ENCODE measurements at regions not wholly inside any gene's neighbourhood (a gene's known extent, or its start where the extent isn't known, plus 50 kb on each side); places are given as distances from the start of the nearest gene placed in this dataset.

DNA sequence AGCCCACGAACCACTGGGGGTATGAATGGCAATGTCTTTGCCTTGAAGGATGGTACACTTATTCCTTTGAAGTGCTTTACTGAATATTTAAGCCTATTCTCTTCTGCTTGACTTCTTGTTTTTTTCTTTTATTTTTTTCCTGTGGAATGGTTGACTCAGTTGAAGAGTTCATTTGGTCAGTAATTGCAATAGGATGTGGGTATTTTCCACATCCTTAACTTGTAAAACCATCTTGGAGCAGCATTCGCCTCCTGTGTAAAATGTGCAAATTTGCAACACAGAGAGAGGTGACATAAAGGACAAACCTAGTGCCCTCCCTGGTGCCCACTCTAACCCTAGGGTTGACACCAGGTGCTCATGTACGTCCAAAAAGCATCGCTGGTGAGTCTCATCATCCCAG is 347.0 kb downstream of the GATA3 start:
- no peak for TF ChIP-seq FOXM1 (IDR thresholded peaks at IDR 0.05; ENCODE audit: borderline replicate concordance, low read depth)
- no peak for TF ChIP-seq EGR1 (IDR thresholded peaks at IDR 0.05)
- no peak for TF ChIP-seq RAD21 (IDR thresholded peaks at IDR 0.05; ENCODE audit: low read depth)
- TF ChIP-seq, protein P1, sequence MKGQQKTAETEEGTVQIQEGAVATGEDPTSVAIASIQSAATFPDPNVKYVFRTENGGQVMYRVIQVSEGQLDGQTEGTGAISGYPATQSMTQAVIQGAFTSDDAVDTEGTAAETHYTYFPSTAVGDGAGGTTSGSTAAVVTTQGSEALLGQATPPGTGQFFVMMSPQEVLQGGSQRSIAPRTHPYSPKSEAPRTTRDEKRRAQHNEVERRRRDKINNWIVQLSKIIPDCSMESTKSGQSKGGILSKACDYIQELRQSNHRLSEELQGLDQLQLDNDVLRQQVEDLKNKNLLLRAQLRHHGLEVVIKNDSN (IDR thresholded peaks at IDR 0.05) = no peak
- TF ChIP-seq TAF1 (IDR thresholded peaks at IDR 0.05; ENCODE audit: low read depth) = no peak
- TF ChIP-seq, protein P2, sequence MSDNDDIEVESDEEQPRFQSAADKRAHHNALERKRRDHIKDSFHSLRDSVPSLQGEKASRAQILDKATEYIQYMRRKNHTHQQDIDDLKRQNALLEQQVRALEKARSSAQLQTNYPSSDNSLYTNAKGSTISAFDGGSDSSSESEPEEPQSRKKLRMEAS (IDR thresholded peaks at IDR 0.05) = no peak
- no peak for TF ChIP-seq TCF12 (IDR thresholded peaks at IDR 0.05; ENCODE audit: low read depth)
- TF ChIP-seq, protein P3, sequence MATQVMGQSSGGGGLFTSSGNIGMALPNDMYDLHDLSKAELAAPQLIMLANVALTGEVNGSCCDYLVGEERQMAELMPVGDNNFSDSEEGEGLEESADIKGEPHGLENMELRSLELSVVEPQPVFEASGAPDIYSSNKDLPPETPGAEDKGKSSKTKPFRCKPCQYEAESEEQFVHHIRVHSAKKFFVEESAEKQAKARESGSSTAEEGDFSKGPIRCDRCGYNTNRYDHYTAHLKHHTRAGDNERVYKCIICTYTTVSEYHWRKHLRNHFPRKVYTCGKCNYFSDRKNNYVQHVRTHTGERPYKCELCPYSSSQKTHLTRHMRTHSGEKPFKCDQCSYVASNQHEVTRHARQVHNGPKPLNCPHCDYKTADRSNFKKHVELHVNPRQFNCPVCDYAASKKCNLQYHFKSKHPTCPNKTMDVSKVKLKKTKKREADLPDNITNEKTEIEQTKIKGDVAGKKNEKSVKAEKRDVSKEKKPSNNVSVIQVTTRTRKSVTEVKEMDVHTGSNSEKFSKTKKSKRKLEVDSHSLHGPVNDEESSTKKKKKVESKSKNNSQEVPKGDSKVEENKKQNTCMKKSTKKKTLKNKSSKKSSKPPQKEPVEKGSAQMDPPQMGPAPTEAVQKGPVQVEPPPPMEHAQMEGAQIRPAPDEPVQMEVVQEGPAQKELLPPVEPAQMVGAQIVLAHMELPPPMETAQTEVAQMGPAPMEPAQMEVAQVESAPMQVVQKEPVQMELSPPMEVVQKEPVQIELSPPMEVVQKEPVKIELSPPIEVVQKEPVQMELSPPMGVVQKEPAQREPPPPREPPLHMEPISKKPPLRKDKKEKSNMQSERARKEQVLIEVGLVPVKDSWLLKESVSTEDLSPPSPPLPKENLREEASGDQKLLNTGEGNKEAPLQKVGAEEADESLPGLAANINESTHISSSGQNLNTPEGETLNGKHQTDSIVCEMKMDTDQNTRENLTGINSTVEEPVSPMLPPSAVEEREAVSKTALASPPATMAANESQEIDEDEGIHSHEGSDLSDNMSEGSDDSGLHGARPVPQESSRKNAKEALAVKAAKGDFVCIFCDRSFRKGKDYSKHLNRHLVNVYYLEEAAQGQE (IDR thresholded peaks at IDR 0.05; ENCODE audit: low read depth) = no peak

DNA sequence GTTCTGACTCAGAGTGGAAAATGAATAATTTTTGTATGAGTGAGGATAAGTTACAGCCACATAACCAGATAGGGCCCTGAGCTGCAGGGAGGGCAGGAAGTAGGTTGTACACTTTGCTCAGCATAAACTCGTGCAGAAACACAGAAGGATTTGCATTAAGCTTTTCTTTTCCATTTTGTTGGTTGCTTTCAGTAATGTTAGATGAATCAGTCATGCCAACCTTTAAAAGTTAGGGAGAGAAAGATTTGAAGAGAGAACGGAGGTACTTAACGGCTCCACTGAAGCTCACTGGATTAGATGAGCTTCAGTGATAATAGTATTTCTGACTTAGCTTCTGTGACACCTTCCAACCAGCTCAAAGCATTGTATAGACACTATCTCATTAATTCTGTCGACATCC is 348.1 kb downstream of the GATA3 start:
- TF ChIP-seq TEAD4 (IDR thresholded peaks at IDR 0.05) = no peak
- TF ChIP-seq FOXM1 (IDR thresholded peaks at IDR 0.05; ENCODE audit: borderline replicate concordance, low read depth) = no peak
- TF ChIP-seq NFIC (IDR thresholded peaks at IDR 0.05) = no peak
- no peak for TF ChIP-seq CREB1 (IDR thresholded peaks at IDR 0.05; ENCODE audit: low read depth)
- TF ChIP-seq CEBPB (IDR thresholded peaks at IDR 0.05) = no peak
- no peak for TF ChIP-seq YY1 (IDR thresholded peaks at IDR 0.05; ENCODE audit: low read depth)
- TF ChIP-seq, protein P2 (IDR thresholded peaks at IDR 0.05) = no peak
- TF ChIP-seq TAF1 (IDR thresholded peaks at IDR 0.05; ENCODE audit: low read depth) = no peak
- TF ChIP-seq, protein P3 (IDR thresholded peaks at IDR 0.05; ENCODE audit: low read depth) = no peak
- no peak for TF ChIP-seq EP300 (IDR thresholded peaks at IDR 0.05; ENCODE audit: borderline replicate concordance)
- no peak for TF ChIP-seq EGR1 (IDR thresholded peaks at IDR 0.05)
- TF ChIP-seq, protein P1 (IDR thresholded peaks at IDR 0.05) = no peak

DNA sequence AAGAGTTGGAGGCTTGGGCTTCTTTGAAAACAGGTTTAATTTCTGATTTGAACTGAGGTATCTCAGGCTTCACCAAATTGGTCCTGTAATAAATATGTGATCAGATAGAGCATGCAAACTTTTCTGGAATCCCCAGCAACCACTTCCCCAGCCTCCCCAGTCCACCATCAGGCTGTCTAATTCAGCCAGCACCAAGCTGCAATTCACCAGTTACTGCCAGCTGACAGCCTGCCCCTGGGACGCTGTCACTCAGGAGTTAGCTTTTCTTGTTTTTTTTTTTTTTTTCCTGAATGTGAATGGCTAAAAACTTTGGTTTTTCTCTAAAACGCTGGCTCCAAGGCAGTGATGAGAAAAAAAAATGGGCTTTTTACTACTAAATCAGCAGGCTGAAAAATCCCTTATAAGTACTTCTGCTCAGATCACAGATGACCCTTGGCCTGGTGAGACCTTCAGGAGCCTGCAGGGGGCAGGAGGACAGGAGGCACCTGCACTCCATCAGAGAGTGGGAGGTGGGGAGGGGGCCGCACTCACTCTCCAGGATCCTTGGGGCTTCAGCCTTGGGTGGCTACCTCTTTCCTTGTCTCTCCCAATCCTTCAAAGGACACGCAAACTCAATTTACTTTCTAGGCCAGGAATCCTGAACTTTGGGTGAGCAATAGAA is 349.4 kb downstream of the GATA3 start:
- TF ChIP-seq YY1 (IDR thresholded peaks at IDR 0.05; ENCODE audit: low read depth) = no peak
- TF ChIP-seq RAD21 (IDR thresholded peaks at IDR 0.05; ENCODE audit: low read depth) = no peak
- TF ChIP-seq, protein P3 (IDR thresholded peaks at IDR 0.05; ENCODE audit: low read depth) = no peak
- TF ChIP-seq FOXM1 (IDR thresholded peaks at IDR 0.05; ENCODE audit: borderline replicate concordance, low read depth) = no peak
- TF ChIP-seq ZBTB7A (IDR thresholded peaks at IDR 0.05; ENCODE audit: low read depth) = no peak
- TF ChIP-seq EGR1 (IDR thresholded peaks at IDR 0.05) = no peak
- no peak for TF ChIP-seq EP300 (IDR thresholded peaks at IDR 0.05; ENCODE audit: borderline replicate concordance)
- TF ChIP-seq, protein P2 (IDR thresholded peaks at IDR 0.05) = no peak
- TF ChIP-seq TEAD4 (IDR thresholded peaks at IDR 0.05) = no peak
- TF ChIP-seq CREB1 (IDR thresholded peaks at IDR 0.05; ENCODE audit: low read depth) = no peak
- TF ChIP-seq, protein P1 (IDR thresholded peaks at IDR 0.05) = no peak
- no peak for TF ChIP-seq CEBPB (IDR thresholded peaks at IDR 0.05)
- TF ChIP-seq TAF1 (IDR thresholded peaks at IDR 0.05; ENCODE audit: low read depth) = no peak
- no peak for TF ChIP-seq TCF12 (IDR thresholded peaks at IDR 0.05; ENCODE audit: low read depth)
- no peak for TF ChIP-seq NFIC (IDR thresholded peaks at IDR 0.05)

DNA sequence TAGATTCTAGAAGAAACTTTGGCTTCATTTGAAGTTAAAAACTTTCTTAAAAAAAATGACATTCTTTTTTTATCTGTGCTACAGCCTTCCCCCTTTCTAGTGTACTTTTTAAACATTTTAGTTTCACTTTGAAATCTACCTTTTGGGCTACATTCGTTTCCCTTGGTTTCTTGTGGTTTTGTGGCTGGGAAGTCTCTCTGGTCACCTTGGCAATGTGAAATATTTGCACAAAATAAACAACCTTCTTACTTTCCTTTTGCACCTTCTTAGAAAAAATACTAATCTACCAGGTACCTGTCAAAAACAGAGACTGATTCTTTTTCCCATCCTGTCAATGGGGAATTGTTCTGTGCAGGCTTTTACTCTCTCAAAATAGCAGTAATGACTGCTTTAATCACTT is 350.2 kb downstream of the GATA3 start:
- TF ChIP-seq, protein P1 (IDR thresholded peaks at IDR 0.05) = no peak
- no peak for TF ChIP-seq CEBPB (IDR thresholded peaks at IDR 0.05)
- TF ChIP-seq TEAD4 (IDR thresholded peaks at IDR 0.05) = no peak
- TF ChIP-seq, protein P2 (IDR thresholded peaks at IDR 0.05) = no peak
- TF ChIP-seq EGR1 (IDR thresholded peaks at IDR 0.05) = no peak
- TF ChIP-seq NFIC (IDR thresholded peaks at IDR 0.05) = no peak
- no peak for TF ChIP-seq TCF12 (IDR thresholded peaks at IDR 0.05; ENCODE audit: low read depth)
- no peak for TF ChIP-seq YY1 (IDR thresholded peaks at IDR 0.05; ENCODE audit: low read depth)
- no peak for TF ChIP-seq ZBTB7A (IDR thresholded peaks at IDR 0.05; ENCODE audit: low read depth)
- no peak for TF ChIP-seq FOXM1 (IDR thresholded peaks at IDR 0.05; ENCODE audit: borderline replicate concordance, low read depth)
- no peak for TF ChIP-seq TAF1 (IDR thresholded peaks at IDR 0.05; ENCODE audit: low read depth)
- TF ChIP-seq RAD21 (IDR thresholded peaks at IDR 0.05; ENCODE audit: low read depth) = no peak
- TF ChIP-seq, protein P3 (IDR thresholded peaks at IDR 0.05; ENCODE audit: low read depth) = no peak
